ENCODE measurements at regions not wholly inside any gene's neighbourhood (a gene's known extent, or its start where the extent isn't known, plus 50 kb on each side); places are given as distances from the start of the nearest gene placed in this dataset.

DNA sequence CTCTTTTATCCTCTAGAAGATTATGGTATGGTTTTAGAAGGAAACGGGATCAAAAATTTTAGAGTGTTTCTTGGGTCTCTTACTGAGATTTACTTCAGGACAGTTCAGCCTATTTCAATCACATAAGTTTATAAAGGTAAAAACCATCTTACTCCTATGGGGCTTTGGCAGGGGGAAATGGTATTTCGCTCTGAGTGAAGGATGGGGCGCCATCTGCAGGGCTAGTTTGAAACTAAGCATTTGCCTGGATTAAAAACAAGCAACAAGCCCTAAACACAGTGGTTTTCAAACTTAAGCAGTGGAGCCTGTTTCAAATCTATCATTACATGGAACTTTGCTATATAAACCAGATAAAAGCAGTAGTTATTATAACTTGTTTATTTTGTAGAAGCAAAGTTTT lies 361.5 kb upstream of the FMR1 start:
- H4K20me1 ChIP-seq (ENCODE audit: insufficient read depth, low read length) = no peaks in the 10 kb centered on the region
- H3K4me1 ChIP-seq (ENCODE audit: low read length) = no peaks in the 10 kb centered on the region
- H3K4me2 ChIP-seq (ENCODE audit: low read depth, low read length) = no peak overlapping the region
- H3K27ac ChIP-seq (ENCODE audit: low read length) = no peak overlapping the region
- no peak overlapping the region for H3K9ac ChIP-seq (ENCODE audit: low read length)
- no peak overlapping the region for H2AFZ ChIP-seq (ENCODE audit: low read length)
- no peaks in the 10 kb centered on the region for H3K9me2 ChIP-seq (replicated peaks; ENCODE audit: insufficient read depth, low read length)
- no peaks in the 10 kb centered on the region for H3F3A ChIP-seq (ENCODE audit: insufficient read depth, low read length)
- DNase-seq = peak; percentile 46
- H3K79me2 ChIP-seq (ENCODE audit: low read length) = no peaks in the 10 kb centered on the region
- TF ChIP-seq, protein P1, sequence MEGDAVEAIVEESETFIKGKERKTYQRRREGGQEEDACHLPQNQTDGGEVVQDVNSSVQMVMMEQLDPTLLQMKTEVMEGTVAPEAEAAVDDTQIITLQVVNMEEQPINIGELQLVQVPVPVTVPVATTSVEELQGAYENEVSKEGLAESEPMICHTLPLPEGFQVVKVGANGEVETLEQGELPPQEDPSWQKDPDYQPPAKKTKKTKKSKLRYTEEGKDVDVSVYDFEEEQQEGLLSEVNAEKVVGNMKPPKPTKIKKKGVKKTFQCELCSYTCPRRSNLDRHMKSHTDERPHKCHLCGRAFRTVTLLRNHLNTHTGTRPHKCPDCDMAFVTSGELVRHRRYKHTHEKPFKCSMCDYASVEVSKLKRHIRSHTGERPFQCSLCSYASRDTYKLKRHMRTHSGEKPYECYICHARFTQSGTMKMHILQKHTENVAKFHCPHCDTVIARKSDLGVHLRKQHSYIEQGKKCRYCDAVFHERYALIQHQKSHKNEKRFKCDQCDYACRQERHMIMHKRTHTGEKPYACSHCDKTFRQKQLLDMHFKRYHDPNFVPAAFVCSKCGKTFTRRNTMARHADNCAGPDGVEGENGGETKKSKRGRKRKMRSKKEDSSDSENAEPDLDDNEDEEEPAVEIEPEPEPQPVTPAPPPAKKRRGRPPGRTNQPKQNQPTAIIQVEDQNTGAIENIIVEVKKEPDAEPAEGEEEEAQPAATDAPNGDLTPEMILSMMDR (IDR thresholded peaks at IDR 0.05; ENCODE audit: low read length) = peak; percentile 42
- TF ChIP-seq EZH2 (optimal IDR thresholded peaks at IDR 0.05; ENCODE audit: low read depth, low read length) = no peak
- no peaks in the 10 kb centered on the region for H3K36me3 ChIP-seq (replicated peaks; ENCODE audit: insufficient read depth, low read length)
- H3K4me3 ChIP-seq (ENCODE audit: low read length) = no peak overlapping the region
- H3K9me3 ChIP-seq (replicated peaks; ENCODE audit: insufficient read depth, low read length) = no peaks in the 10 kb centered on the region
- no peaks in the 10 kb centered on the region for H3K27me3 ChIP-seq (replicated peaks; ENCODE audit: insufficient read depth, low read length)

DNA sequence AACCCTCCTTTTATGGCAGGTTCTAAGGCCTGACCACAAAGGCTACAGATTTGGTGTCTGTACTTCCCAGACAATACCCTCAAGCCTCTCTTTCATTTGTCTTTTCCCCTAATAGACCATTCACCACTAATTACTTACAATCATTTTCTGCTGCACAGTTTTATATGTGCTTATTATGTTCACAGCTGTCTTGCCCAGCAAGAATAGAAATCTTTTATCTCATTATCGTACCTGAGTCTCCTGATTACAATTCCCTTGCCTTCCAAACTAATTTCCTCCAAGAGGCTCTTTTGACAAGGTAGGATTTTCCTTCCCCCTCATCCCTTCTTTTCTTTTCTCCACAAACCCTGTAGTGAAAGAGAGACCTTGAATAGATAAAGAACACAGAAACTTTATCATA lies 352.5 kb upstream of the FMR1 start:
- Histone ChIP-seq H3K27ac (ENCODE audit: low read length) (no peak overlapping the region), H3K4me2 (ENCODE audit: low read depth, low read length) (no peak overlapping the region), H3F3A (ENCODE audit: insufficient read depth, low read length) (no peaks in the 10 kb centered on the region), H3K4me1 (ENCODE audit: low read length) (no peaks in the 10 kb centered on the region), H3K36me3 (replicated peaks; ENCODE audit: insufficient read depth, low read length) (no peaks in the 10 kb centered on the region), H3K27me3 (replicated peaks; ENCODE audit: insufficient read depth, low read length) (no peaks in the 10 kb centered on the region), H3K9me3 (replicated peaks; ENCODE audit: insufficient read depth, low read length) (no peaks in the 10 kb centered on the region), H3K4me3 (ENCODE audit: low read length) (no peak overlapping the region), H3K9me2 (replicated peaks; ENCODE audit: insufficient read depth, low read length) (no peaks in the 10 kb centered on the region), H2AFZ (ENCODE audit: low read length) (no peak overlapping the region), H3K9ac (ENCODE audit: low read length) (no peak overlapping the region), H3K79me2 (ENCODE audit: low read length) (no peaks in the 10 kb centered on the region), H4K20me1 (ENCODE audit: insufficient read depth, low read length) (no peaks in the 10 kb centered on the region)
- DNase-seq = no peak
- TF ChIP-seq EZH2phosphoT487 (IDR thresholded peaks at IDR 0.05; ENCODE audit: low read length) (no peak), EZH2 (optimal IDR thresholded peaks at IDR 0.05; ENCODE audit: low read depth, low read length) (no peak)
- TF ChIP-seq, protein P1 (IDR thresholded peaks at IDR 0.05; ENCODE audit: low read length) = no peak

DNA sequence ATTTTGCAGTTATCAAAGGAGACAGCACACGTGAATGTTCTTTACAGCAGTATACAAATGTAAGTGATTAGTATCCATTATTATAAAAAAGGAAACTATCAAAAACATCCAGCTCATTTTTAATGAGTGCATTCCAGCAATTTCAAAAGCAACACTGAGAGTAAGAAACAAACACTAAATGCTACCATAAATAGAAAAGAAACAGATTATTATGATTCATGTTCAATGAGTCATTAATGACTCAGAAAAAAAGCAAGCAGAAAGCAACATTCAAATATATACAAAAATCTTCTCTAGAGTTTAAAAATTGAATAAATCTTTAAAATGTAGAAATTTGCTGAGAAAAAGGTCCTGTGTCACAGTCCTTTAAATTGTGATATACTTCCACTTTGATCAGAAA lies 346.5 kb upstream of the FMR1 start:
- Histone ChIP-seq H3K9me2 (replicated peaks; ENCODE audit: insufficient read depth, low read length) (no peaks in the 10 kb centered on the region), H3K4me3 (ENCODE audit: low read length) (no peak overlapping the region), H3K27me3 (replicated peaks; ENCODE audit: insufficient read depth, low read length) (no peaks in the 10 kb centered on the region), H3K4me1 (ENCODE audit: low read length) (no peaks in the 10 kb centered on the region), H3K9ac (ENCODE audit: low read length) (no peak overlapping the region), H3K27ac (ENCODE audit: low read length) (no peak overlapping the region), H3K9me3 (replicated peaks; ENCODE audit: insufficient read depth, low read length) (no peaks in the 10 kb centered on the region), H2AFZ (ENCODE audit: low read length) (no peak overlapping the region), H3K79me2 (ENCODE audit: low read length) (no peaks in the 10 kb centered on the region), H3F3A (ENCODE audit: insufficient read depth, low read length) (no peaks in the 10 kb centered on the region), H3K36me3 (replicated peaks; ENCODE audit: insufficient read depth, low read length) (no peaks in the 10 kb centered on the region), H3K4me2 (ENCODE audit: low read depth, low read length) (no peak overlapping the region), H4K20me1 (ENCODE audit: insufficient read depth, low read length) (no peaks in the 10 kb centered on the region)
- TF ChIP-seq, protein P1 (IDR thresholded peaks at IDR 0.05; ENCODE audit: low read length) = no peak
- TF ChIP-seq EZH2 (optimal IDR thresholded peaks at IDR 0.05; ENCODE audit: low read depth, low read length) = no peak
- TF ChIP-seq EZH2phosphoT487 (IDR thresholded peaks at IDR 0.05; ENCODE audit: low read length) = no peak
- DNase-seq = no peak

All from MM.1S (cell line).